Trophoblast cell (in vitro differentiated cells and primary cell): ENCODE measurements at regions not wholly inside any gene's neighbourhood (a gene's known extent, or its start where the extent isn't known, plus 50 kb on each side); places are given as distances from the start of the nearest gene placed in this dataset.
A peak's percentile ranks its signal among the peaks of the same experiment; 100 is the strongest.

ENCODE experiments used
- DNase-seq, 2 donors: peaks; one replicate each; pipeline ENCODE4 v3.0.0-alpha.2; 2016
- H2AFZ ChIP-seq: 2 replicates; pipeline ENCODE4 v1.6.1; 2013; ENCODE audit warnings: low read length, moderate library complexity, mild to moderate bottlenecking; ENCODE audit not compliant: insufficient read depth, poor library complexity
- H2AK5ac ChIP-seq: 2 replicates; pipeline ENCODE4 v1.6.1; 2013; ENCODE audit warnings: mild to moderate bottlenecking, low read length
- H2BK120ac ChIP-seq: 2 replicates; pipeline ENCODE4 v1.6.1; 2013; ENCODE audit warnings: low read length, mild to moderate bottlenecking, moderate library complexity; ENCODE audit not compliant: insufficient read depth, poor library complexity
- H2BK12ac ChIP-seq: 2 replicates; pipeline ENCODE4 v1.6.1; 2013; ENCODE audit warnings: mild to moderate bottlenecking, low read length, moderate library complexity
- H2BK5ac ChIP-seq: 2 replicates; pipeline ENCODE4 v1.6.1; 2013; ENCODE audit warnings: low read length, low read depth, moderate library complexity, mild to moderate bottlenecking; ENCODE audit not compliant: poor library complexity
- H3K14ac ChIP-seq: 2 replicates; pipeline ENCODE4 v1.6.1; 2013; ENCODE audit warnings: mild to moderate bottlenecking, low read length
- H3K18ac ChIP-seq: 2 replicates; pipeline ENCODE4 v1.6.1; 2013; ENCODE audit warnings: mild to moderate bottlenecking, low read length
- H3K23ac ChIP-seq: 2 replicates; pipeline ENCODE4 v1.6.1; 2013; ENCODE audit warnings: low read length
- H3K27ac ChIP-seq: 2 replicates; pipeline ENCODE4 v1.5.1; 2013; ENCODE audit warnings: low read depth, mild to moderate bottlenecking, inconsistent platforms, low read length, moderate library complexity
- H3K27me3 ChIP-seq: 2 replicates; pipeline ENCODE4 v1.6.1; 2013; ENCODE audit warnings: inconsistent platforms, mild to moderate bottlenecking, low read length, moderate library complexity; ENCODE audit not compliant: insufficient read depth
- H3K36me3 ChIP-seq, 2 experiments: 1 replicate in 1 of 2; 2 replicates in 1 of 2; pipeline ENCODE4 v1.6.1; 2013; ENCODE audit warnings: low read length in 2 of 2, mild to moderate bottlenecking in 2 of 2, moderate library complexity in 1 of 2; ENCODE audit not compliant: insufficient read depth in 2 of 2, control insufficient read depth in 1 of 2
- H3K4ac ChIP-seq: 2 replicates; pipeline ENCODE4 v1.6.1; 2013; ENCODE audit warnings: low read depth, mild to moderate bottlenecking, low read length, moderate library complexity
- H3K4me1 ChIP-seq, 2 experiments: 1 replicate in 1 of 2; 2 replicates in 1 of 2; pipeline ENCODE4 v1.6.1; 2013; ENCODE audit warnings: low read length in 2 of 2, mild to moderate bottlenecking in 2 of 2, moderate library complexity in 1 of 2; ENCODE audit not compliant: insufficient read depth in 2 of 2, control insufficient read depth in 1 of 2
- H3K4me2 ChIP-seq: 2 replicates; pipeline ENCODE4 v1.6.1; 2013; ENCODE audit warnings: inconsistent platforms, mild to moderate bottlenecking, low read length, moderate library complexity
- H3K4me3 ChIP-seq: 2 replicates; pipeline ENCODE4 v1.5.1; 2013; ENCODE audit warnings: mild to moderate bottlenecking, low read depth, low read length, inconsistent platforms
- H3K79me1 ChIP-seq: one replicate; pipeline ENCODE4 v1.6.1; 2013; ENCODE audit warnings: low read length
- H3K79me2 ChIP-seq: 2 replicates; pipeline ENCODE4 v1.6.1; 2013; ENCODE audit warnings: low read length, mild to moderate bottlenecking; ENCODE audit not compliant: control insufficient read depth, insufficient read depth, poor library complexity
- H3K9ac ChIP-seq: 2 replicates; pipeline ENCODE4 v1.6.1; 2013; ENCODE audit warnings: mild to moderate bottlenecking, low read length
- H3K9me3 ChIP-seq: 2 replicates; pipeline ENCODE4 v1.6.1; 2013; ENCODE audit warnings: low read depth, mild to moderate bottlenecking, control low read depth, inconsistent platforms, low read length; ENCODE audit not compliant: insufficient read depth
- H4K12ac ChIP-seq: 2 replicates; pipeline ENCODE4 v1.6.1; 2013; ENCODE audit warnings: low read depth, mild to moderate bottlenecking, low read length, moderate library complexity
- H4K8ac ChIP-seq: 2 replicates; pipeline ENCODE4 v1.6.1; 2013; ENCODE audit warnings: low read depth, mild to moderate bottlenecking, low read length, moderate library complexity
- H4K91ac ChIP-seq: one replicate; pipeline ENCODE4 v1.6.1; 2013; ENCODE audit warnings: low read depth, mild to moderate bottlenecking, low read length, moderate library complexity
- WGBS: extraction: QIAGEN DNeasy Blood & Tissue Kit; methylation state at CpG from one replicate; pipeline ENCODE4 v1.1.7; 2013; ENCODE audit warnings: missing lambda C conversion rate; ENCODE audit not compliant: insufficient read length, insufficient coverage; ENCODE audit errors: extremely low coverage; 5-methylcytosine and 5-hydroxymethylcytosine counted together

DNA sequence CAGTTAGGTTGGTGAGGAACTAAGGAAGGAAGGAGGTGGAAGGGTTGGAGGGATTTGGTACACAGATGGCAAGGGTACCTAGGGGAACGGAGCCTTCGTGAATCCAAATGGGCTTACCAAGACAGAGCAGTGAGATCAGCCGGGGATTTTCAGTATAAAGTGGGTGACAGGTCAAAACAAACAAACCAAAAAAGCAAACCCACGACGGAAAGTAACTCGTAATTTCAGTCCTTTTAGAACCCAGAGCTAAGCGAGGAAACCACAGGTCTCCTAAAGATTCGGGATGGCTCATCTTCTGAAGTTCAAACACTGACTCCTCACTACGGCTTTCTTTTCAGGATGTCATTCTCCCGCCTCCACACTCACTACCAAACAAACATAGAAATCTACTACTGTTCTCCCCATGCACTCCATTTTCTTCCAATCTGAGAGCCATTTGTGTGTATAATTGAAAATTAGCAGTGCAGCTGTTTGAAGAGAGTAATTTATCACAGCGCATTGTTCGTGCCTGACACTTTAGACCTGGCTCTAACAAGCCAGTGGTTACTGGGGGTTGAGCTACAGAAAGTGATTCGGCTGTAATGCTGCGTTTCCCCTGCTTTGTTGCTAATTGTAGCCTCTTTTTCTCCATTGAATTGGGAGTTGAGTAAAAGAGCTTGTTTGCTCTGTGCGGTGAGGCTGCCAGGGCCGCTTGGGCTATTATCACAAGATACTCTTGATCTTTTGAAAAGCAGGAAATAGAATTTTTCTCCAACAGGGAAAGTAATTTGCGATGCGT lies 64.7 kb upstream of the CCDC39 start:
- no peaks in the 10 kb centered on the region for H3K79me1 ChIP-seq
- H3K14ac ChIP-seq = no peak overlapping the region
- H3K27me3 ChIP-seq = no peaks in the 10 kb centered on the region
- no peak overlapping the region for H3K4me2 ChIP-seq
- no peak overlapping the region for H4K8ac ChIP-seq
- H3K23ac ChIP-seq = no peak overlapping the region
- H2AK5ac ChIP-seq = no peak overlapping the region
- H3K4me3 ChIP-seq = no peak overlapping the region
- H3K36me3 ChIP-seq = no peaks in the 10 kb centered on the region
- H2AFZ ChIP-seq = no peak overlapping the region
- H3K79me2 ChIP-seq = no peaks in the 10 kb centered on the region
- H2BK120ac ChIP-seq = no peak overlapping the region
- no peak overlapping the region for H4K91ac ChIP-seq
- H2BK5ac ChIP-seq = no peak overlapping the region
- peak overlapping the region; percentile 25 for H3K9ac ChIP-seq
- no peak overlapping the region for H2BK12ac ChIP-seq
- H3K9me3 ChIP-seq = no peaks in the 10 kb centered on the region
- H4K12ac ChIP-seq = no peak overlapping the region
- no peak overlapping the region for H3K27ac ChIP-seq
- WGBS = no CpG with 5 or more reads among the region's 18 CpGs
- no peak for DNase-seq
- no peak overlapping the region for H3K4ac ChIP-seq
- H3K18ac ChIP-seq = no peak overlapping the region
- no peaks in the 10 kb centered on the region for H3K4me1 ChIP-seq

DNA sequence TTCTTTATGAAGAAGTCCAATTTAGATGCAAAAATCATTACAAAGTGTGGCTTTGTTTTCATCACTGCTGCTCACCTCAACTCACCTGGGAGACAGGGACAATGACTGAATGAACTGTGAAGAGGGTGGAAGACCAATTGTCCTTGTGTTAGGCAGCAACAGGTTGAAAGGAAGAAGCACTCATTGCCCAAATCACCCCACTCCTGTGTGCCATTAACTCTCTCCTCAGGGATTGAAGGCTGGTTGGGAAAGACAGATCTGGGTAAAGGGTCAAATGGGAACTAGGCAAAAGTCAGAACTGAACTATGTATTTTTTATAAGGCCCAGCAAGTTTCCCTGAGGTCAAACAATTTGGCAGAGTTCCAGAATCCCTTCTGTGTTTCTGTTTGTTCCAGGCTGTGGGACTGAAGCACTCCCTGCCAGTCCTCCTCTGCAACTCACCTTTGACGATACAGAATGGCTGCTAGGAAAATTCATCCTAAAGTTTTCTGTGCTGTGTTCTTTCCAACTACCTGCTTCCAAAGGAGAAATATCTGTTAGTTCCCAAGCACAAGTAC lies 68.6 kb upstream of the CCDC39 start:
- no peaks in the 10 kb centered on the region for H3K27me3 ChIP-seq
- no peak for DNase-seq

DNA sequence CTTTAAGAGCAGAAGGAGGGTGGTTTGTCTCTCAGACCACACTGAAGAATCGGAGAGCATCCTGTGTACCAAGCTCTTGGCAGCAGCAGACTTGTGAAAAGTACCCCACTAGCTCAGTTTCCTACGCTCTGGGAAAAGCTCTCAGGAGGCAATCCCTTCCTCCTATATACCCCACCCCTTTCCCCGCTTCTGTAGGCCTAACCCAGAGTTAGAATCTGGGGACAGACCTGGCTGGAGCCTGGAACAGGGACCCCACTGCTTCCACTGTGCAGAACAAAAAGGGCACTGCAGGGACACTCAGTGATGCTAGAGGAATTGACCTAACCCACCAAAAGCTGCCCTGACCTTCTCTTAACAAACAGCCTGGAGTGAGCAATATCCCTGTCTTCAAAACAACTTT lies 70.0 kb upstream of the CCDC39 start:
- WGBS = no CpG with 5 or more reads among the region's 3 CpGs
- H2BK120ac ChIP-seq = no peak overlapping the region
- DNase-seq = no peak

More for the DNA sequence above, 68.6 kb upstream of the CCDC39 start:
- H3K23ac ChIP-seq = no peak overlapping the region
- H3K27ac ChIP-seq = no peak overlapping the region
- H3K4me3 ChIP-seq = no peak overlapping the region
- no peaks in the 10 kb centered on the region for H3K4me1 ChIP-seq
- no peak overlapping the region for H4K8ac ChIP-seq
- H3K79me2 ChIP-seq = no peaks in the 10 kb centered on the region
- H2BK12ac ChIP-seq = no peak overlapping the region
- H2AK5ac ChIP-seq = no peak overlapping the region
- H3K4me2 ChIP-seq = no peak overlapping the region
- H3K4ac ChIP-seq = no peak overlapping the region
- H3K18ac ChIP-seq = no peak overlapping the region
- no peak overlapping the region for H3K14ac ChIP-seq
- H3K36me3 ChIP-seq = no peaks in the 10 kb centered on the region
- no peak overlapping the region for H2AFZ ChIP-seq
- H2BK120ac ChIP-seq = no peak overlapping the region
- H2BK5ac ChIP-seq = no peak overlapping the region
- WGBS = no CpG with 5 or more reads among the region's 1 CpG
- H3K9ac ChIP-seq = no peak overlapping the region
- no peaks in the 10 kb centered on the region for H3K79me1 ChIP-seq
- no peak overlapping the region for H4K12ac ChIP-seq
- no peak overlapping the region for H4K91ac ChIP-seq
- H3K9me3 ChIP-seq = no peaks in the 10 kb centered on the region

GRCh38 chr3:180749796-180750195 lies 70.5 kb upstream of the CCDC39 start:
- H3K9ac ChIP-seq = no peak overlapping the region
- H4K12ac ChIP-seq = no peak overlapping the region
- no peak overlapping the region for H4K91ac ChIP-seq
- no peak overlapping the region for H2BK5ac ChIP-seq
- H3K4ac ChIP-seq = no peak overlapping the region
- no peak overlapping the region for H2AK5ac ChIP-seq
- H3K9me3 ChIP-seq = no peaks in the 10 kb centered on the region
- H3K18ac ChIP-seq = no peak overlapping the region
- no peak overlapping the region for H4K8ac ChIP-seq
- no peaks in the 10 kb centered on the region for H3K27me3 ChIP-seq
- H2BK120ac ChIP-seq = no peak overlapping the region
- H3K4me3 ChIP-seq = no peak overlapping the region
- H3K4me2 ChIP-seq = no peak overlapping the region
- DNase-seq = no peak
- no peak overlapping the region for H2BK12ac ChIP-seq
- no peaks in the 10 kb centered on the region for H3K79me1 ChIP-seq
- no peaks in the 10 kb centered on the region for H3K4me1 ChIP-seq
- H3K14ac ChIP-seq = no peak overlapping the region
- no peaks in the 10 kb centered on the region for H3K79me2 ChIP-seq
- H3K36me3 ChIP-seq = no peaks in the 10 kb centered on the region
- no peak overlapping the region for H3K23ac ChIP-seq
- H2AFZ ChIP-seq = no peak overlapping the region
- no peak overlapping the region for H3K27ac ChIP-seq

More for the DNA sequence above, 70.0 kb upstream of the CCDC39 start:
- no peak overlapping the region for H3K4ac ChIP-seq
- no peak overlapping the region for H3K23ac ChIP-seq
- no peak overlapping the region for H4K8ac ChIP-seq
- H2BK5ac ChIP-seq = no peak overlapping the region
- H4K91ac ChIP-seq = no peak overlapping the region
- H3K9me3 ChIP-seq = no peaks in the 10 kb centered on the region
- no peak overlapping the region for H2AFZ ChIP-seq
- no peak overlapping the region for H4K12ac ChIP-seq
- no peak overlapping the region for H3K4me2 ChIP-seq
- no peak overlapping the region for H3K4me3 ChIP-seq
- H3K4me1 ChIP-seq = no peaks in the 10 kb centered on the region
- H3K79me1 ChIP-seq = no peaks in the 10 kb centered on the region
- no peaks in the 10 kb centered on the region for H3K79me2 ChIP-seq
- H3K36me3 ChIP-seq = no peaks in the 10 kb centered on the region
- H2AK5ac ChIP-seq = no peak overlapping the region
- H3K9ac ChIP-seq = no peak overlapping the region
- H3K18ac ChIP-seq = no peak overlapping the region
- H3K14ac ChIP-seq = no peak overlapping the region
- H3K27ac ChIP-seq = no peak overlapping the region
- H3K27me3 ChIP-seq = no peaks in the 10 kb centered on the region
- H2BK12ac ChIP-seq = no peak overlapping the region
